Stimulated activated naive CD4-positive, alpha-beta T cell treated with Interleukin-2 at 50 U/mL for 16 hours (primary cell): ENCODE measurements at regions not wholly inside any gene's neighbourhood (a gene's known extent, or its start where the extent isn't known, plus 50 kb on each side); places are given as distances from the start of the nearest gene placed in this dataset.

ENCODE experiments used
- DNase-seq: peaks from one replicate; lab custom pipeline; 2025; lab: John Stamatoyannopoulos, UW

GRCh38 chrX:68947882-68948605, 119.2 kb downstream of the EFNB1 start:
- DNase-seq, result no peak

DNA sequence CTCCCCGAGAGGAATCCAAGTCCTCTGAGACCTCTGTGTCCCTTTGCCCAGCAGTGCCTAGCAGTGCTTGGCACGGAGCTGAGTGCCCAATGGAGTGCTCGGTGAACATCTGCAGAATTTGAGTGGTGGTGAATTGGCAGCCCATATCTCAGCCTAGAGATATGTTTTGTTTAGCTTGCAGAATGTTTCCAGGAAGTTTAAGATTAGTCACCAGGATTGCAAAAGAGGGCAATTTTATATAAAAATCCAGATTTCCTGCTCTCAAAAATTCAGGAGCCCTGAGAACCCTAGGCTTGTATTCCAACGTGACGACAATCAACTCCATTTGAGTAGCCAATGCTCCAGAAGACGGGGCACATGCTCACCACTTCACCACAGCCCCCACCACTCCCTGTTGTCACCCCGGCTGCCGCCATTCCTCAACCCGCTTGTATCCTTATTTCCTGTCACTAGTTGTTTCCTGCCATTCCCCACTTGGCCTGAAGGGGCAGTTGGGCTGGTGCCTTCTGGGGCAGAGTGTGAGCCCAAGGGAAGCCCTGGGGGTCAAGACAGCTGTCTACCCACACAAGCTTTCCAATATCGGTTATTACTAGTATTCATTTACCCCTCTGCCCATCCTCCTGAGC, 116.9 kb downstream of the EFNB1 start:
- DNase-seq, result no peak

DNA sequence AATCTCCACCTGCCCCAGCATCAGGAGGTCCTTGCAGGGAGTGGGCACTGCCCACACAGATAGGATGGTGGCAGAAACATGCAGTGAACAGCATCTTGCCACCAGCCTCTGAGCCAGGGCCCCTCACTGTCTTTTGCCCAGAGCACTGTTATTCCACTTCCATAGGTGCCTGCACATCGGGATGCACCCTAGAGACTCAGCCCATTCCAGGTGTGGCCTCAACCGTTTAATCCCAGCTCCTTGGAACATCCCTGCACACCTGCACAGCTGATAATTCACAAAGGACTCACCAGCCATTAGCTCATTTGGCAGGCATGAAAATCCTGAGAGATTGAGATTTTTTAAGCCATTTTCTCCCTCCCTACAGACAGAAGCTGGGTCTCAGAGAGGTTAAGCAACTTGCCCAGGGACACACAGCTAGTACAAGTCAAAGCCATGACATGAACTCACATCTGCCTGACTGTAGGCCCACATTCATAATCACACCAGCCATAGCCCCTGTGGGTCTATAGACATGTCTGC, 116.3 kb downstream of the EFNB1 start:
- no peak for DNase-seq

- DNase-seq, result no peak
Observed at GRCh38 chrX:68944211-68944610, 115.4 kb downstream of the EFNB1 start.

DNA sequence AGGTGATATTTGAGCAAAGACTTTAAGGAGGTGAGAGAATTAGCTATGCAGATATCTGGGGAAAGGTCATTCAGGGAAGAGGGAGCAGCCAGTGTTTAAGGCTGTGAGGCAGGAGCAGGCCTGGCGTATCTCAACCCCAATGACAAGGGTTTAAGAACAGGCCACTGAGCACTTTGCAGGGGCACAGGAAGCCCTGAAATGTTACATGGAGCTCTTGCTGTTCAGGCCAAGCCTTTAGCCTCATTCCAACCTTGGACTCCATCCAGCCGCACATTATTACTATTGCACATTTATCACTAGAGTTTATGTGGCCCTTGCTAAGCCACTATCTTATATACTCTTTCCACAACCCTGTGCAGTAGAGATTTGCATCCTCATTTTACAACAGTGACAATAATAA, 114.0 kb downstream of the EFNB1 start:
- no peak for DNase-seq

- no peak for DNase-seq
Observed at GRCh38 chrX:68942104-68942503, 113.3 kb downstream of the EFNB1 start.

DNA sequence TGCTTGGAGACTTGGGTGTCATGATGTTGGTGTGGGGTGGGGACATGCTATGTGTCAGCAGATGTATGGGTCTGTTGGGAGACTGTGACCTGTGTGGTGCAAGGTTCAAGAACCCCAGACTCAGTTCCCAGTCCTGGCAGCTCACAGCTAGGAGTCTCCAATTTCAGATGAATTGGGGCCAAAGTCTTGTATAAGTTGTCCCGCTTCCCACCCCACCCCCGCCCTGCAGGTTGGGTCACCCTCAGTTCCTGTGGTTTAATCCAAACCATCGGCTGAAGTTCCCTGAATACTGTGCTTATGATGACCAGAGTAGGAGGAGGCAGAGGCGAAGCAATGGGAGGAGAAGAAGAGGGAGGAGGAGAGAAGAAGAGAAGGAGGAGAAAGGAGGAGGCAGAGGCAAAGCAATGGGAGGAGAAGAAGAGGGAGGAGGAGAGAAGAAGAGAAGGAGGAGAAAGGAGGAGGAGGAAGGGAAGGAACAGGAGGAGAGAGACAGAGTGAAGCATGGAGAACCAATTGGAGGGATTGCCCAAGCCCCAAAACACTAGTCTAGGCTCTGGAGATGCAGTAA, 112.6 kb downstream of the EFNB1 start:
- no peak for DNase-seq

DNA sequence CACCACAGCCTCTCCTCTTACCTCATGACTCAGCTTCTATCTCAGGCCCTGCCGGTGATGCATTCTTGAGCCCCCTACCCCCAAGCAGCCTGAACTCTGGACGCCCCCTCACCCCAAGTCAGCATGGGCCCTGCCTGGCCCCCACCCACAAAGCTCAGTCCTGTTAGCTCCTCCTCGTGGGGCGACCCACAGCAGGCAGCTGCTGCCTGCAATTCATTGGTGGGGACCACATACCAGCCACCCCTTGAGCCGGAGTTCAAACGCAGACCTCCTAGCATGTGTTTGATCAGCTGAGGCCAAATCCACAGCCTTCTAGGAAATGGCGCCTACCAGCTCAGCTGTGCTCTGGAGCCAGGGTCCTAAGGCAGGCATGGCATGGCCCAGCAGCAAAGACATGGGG, 111.8 kb downstream of the EFNB1 start:
- no peak for DNase-seq

GRCh38 chrX:68939868-68940267, 111.0 kb downstream of the EFNB1 start:
- no peak for DNase-seq

DNA sequence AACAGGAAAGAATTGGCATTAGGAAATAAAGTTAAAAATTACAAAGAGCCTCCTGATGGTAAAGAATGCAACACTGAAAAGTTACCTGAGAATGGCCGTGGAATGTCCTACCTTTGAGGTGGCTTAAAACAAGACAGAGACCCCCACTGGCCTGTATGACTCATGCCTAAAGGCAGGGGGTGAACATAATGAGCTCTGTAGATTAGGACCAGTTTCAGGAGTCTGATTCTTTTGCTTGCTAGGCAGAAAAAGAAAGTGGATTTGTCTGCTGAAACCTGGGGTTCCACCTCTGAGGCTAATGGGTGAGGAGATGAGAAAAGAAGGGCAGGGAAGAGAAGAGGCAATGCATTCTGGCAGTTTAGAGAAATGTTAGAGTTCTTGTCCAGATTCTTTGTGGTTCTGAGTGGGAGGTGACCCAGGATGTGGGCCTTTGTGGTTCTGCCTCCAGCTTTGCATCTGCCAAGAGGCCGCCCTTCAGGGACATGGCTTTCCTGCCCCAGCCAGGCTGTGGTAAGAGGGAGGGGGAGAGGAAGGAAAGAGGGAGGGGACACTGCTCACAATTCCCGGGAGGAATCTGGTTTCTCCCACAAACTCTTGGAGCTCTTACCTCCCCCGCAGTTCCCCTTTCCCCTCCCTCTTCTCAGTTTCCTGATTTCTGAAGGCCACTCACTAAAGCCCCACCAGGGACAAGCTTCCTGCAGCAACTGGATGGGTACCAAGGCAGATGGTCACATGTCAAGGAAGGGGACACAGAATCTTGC, 109.6 kb downstream of the EFNB1 start:
- DNase-seq, result no peak

GRCh38 chrX:68937581-68937980, 108.8 kb downstream of the EFNB1 start:
- no peak for DNase-seq

GRCh38 chrX:68936608-68937007, 107.8 kb downstream of the EFNB1 start:
- no peak for DNase-seq

DNA sequence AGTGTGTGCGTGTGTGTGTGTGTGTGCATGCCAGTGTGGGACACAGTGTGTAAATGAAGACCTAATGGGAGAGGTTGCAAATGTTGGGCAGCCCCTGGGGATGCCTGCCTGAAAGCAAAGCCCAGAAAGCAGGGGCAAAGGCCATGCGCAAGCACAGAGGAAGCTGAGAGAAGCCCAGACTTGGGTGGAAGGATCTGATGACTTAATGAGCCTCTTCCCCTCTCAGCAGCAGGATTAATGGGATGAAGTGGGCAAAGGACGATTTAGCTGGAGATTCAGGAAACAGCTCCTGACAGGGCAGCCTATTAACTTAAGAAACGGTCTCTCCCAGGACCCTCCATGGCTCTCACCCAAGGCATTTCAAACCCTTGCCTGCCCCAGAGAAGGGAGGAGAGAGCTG, 107.3 kb downstream of the EFNB1 start:
- DNase-seq, result no peak

GRCh38 chrX:68935362-68935761, 106.5 kb downstream of the EFNB1 start:
- no peak for DNase-seq

GRCh38 chrX:68934922-68935321, 106.1 kb downstream of the EFNB1 start:
- no peak for DNase-seq

DNA sequence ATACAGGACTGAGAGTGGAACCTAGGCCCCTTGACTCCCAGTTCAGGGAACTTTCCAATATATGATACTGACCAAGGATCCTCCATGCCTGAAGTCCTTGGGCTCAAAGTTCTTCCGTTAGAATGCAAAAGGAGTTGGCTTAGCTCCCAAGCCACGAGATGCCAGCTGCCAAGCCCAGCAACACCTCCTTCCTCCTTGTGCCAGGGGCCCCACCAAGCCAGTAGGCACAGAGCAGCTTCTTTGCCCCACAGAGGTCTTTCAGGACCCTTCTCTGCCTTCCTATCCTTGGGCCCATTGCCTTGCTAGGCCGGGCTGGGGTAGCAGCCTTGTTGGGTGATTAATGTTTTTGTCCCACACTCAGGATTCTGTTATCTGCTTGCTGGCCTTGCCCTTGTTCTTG, 105.6 kb downstream of the EFNB1 start:
- no peak for DNase-seq

GRCh38 chrX:68932611-68933010, 103.8 kb downstream of the EFNB1 start:
- DNase-seq, result no peak

GRCh38 chrX:68931345-68931744, 102.5 kb downstream of the EFNB1 start:
- no peak for DNase-seq

DNA sequence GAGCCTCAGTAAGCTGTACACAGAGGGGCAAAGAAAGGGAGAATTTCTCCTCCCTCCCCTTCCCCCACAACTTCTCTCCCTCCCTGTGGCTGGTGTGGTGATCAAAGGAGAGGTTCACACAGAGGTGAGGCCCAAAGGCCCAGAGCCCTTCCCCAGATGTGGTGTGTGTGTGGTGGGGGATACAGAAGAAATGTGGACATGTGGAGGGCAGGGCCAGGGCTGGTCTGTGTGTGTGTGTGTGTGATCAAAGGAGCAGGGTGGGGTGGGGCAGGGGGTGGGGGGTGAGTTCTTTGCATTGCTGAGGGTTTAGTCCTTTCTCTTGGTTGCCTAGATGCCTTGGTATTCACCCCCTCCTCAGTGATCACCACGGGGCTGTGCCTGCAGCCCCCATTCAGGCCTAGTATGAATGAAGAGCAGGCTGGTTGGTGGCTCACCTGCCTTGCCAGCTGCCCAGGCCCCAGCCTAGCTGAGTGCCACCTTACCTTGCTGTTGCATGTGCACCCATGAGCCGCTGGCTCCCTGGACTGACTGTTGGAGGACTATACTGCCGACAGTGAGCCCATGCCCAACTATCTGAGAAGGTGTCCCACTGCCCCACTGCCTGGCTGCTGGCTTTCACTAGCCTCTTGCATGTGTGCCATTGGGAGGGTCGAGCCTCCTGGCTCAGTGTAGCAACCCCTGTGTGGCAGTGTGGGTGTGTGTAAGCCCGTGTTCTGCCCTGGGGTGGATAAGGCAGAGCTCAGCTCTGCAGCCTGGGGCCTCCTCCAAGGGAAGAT, 101.9 kb downstream of the EFNB1 start:
- no peak for DNase-seq

- DNase-seq, result no peak
Observed at GRCh38 chrX:68929332-68930150, 100.7 kb downstream of the EFNB1 start.

GRCh38 chrX:68928401-68928800, 99.6 kb downstream of the EFNB1 start:
- no peak for DNase-seq
